Globus pallidus (tissue), 1 donor: ENCODE measurements at regions not wholly inside any gene's neighbourhood (a gene's known extent, or its start where the extent isn't known, plus 50 kb on each side); places are given as distances from the start of the nearest gene placed in this dataset.
"Not testable (repeated sequence)": the region's sequence is repeated elsewhere in the genome, so short reads cannot be mapped to it uniquely, and the experiment has no call there.

Experiments used
- DNase-seq: peaks from one replicate; pipeline ENCODE4 v3.0.0-alpha.2; 2015; ENCODE audit warnings: low spot score

DNA sequence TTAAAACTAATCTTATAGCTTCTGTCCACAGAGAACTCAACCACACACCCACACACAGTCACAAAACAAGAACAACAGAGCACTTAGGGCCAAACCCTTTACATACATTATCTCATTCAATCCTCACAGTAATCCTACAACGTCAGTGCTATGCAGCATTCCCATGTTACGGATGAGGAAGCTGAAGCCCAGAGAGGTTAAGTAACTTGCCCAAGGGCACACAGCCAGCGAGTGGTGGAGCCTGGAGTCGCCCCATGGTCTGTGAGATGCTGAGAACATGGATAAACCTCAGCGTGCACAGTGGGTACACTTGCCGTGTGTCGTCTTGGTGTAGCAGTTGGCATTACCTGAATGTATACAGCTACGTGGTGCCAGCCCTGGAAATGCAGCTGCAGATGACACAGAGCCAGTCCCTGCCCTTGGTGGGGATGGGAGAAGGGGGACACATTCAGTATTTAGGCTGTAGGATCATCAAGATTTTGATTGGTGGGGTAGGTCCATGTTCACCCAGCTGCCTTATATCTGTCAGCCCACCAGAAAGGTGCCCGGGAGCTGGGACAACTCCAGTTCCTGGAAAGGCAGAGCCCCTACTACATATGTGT is 177.0 kb downstream of the IRF8 start:
- no peak for DNase-seq

DNA sequence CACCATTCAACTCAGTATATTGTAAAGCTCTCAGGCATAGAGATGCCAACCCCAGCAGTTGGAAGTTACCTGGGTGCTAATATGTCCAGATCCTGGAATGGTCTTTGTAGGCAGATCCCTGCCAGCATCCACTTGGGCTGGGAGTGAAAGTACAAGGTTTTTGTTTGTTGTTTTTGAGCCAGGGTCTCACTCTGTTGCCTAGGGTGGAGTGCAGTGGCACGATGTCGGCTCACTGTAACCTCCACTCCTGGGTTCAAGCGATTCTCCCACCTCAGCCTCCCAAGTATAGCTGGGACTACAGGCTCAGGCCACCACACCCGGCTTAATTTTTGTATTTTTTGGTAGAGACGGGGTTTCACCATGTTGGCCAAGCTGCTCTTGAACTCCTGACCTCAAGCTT is 177.6 kb downstream of the IRF8 start:
- no peak for DNase-seq

- no peak for DNase-seq
Observed at GRCh38 chr16:86077243-86077940, 178.4 kb downstream of the IRF8 start.

GRCh38 chr16:86078121-86078600 is 179.2 kb downstream of the IRF8 start:
- DNase-seq = peak; percentile 16

DNA sequence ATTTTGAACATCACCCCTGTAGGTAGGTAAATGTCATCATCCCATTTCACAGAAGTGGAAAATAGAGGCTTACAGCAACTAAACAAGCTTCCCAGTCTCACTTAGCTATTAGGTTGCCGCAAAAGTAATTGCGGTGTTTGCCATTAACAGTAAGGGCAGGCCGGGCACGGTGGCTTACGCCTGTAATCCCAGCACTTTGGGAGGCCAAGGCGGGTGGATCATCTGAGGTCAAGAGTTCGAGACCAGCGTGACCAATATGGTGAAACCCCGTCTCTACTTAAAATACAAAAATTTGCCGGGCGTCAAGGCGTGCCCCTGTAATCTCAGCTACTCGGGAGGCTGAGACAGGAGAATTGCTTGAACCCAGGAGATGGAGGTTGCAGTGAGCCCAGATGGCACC is 179.7 kb downstream of the IRF8 start:
- not testable (repeated sequence) for DNase-seq

GRCh38 chr16:86079255-86079885 is 180.4 kb downstream of the IRF8 start:
- DNase-seq = no peak

DNA sequence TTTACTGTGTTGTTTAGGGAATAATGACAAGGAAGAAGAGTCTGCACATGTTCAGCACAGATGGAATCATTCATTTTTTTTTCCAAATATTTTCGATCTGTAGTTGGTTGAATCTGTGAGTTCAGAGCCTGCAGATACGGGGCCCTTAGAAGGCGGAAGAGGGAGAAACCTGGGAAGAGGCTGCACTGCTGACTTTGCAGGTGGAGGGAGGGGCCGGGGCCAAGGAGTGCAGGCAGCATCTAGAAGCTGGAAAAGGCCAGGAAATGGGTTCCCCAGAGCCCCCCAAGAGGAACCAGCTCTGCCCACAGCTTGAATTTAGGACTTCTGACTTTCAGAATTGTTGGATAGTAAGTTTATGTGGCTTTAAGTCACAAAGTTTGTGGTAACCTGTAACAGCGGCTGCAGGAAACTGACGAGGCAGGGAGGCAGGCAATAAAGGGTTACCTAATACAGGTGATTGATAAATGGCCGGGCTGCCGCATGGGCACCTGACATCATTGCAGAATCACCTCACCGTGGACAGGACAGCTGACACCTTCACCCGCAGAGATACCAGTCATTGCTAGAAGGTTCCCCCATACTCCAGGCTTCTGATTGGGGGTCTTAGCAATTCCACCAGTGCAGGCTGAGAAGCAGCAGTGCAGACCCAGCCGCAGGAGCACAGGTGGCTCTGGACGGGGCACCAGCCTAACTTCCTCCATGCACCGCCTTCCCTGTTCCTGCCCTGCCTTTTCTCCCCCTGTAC is 181.3 kb downstream of the IRF8 start:
- no peak for DNase-seq

- no peak for DNase-seq
Observed at GRCh38 chr16:86080982-86081381, 182.0 kb downstream of the IRF8 start.

DNA sequence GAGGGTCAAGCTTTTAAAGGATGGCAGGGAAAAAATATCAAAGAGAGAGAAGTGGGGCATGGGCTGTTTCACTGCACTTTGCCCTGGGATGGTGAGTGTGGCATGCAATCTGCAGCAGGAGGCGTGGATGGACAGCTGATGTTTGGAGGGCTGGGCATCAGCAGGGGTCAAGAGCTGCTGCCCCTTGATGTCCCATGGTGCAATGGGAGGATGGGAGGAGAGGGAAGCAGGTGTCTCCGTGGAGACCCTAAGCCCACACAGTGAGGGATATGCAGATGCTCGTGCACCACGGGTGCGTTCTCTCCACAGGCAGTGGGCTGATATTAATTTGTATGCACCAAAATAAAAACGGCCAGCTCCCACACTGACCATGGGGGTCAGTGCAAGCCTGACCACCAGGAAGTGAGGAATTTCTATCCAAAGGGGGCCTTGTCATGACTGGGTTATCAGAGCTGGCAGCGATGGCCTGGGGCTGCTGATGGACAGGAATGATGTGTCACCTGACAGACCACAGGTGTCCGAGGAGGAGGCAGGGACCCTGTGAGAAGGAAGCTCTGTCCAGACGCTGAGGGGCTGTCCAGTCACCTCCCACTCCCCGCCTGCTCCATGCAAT is 183.6 kb downstream of the IRF8 start:
- no peak for DNase-seq

DNA sequence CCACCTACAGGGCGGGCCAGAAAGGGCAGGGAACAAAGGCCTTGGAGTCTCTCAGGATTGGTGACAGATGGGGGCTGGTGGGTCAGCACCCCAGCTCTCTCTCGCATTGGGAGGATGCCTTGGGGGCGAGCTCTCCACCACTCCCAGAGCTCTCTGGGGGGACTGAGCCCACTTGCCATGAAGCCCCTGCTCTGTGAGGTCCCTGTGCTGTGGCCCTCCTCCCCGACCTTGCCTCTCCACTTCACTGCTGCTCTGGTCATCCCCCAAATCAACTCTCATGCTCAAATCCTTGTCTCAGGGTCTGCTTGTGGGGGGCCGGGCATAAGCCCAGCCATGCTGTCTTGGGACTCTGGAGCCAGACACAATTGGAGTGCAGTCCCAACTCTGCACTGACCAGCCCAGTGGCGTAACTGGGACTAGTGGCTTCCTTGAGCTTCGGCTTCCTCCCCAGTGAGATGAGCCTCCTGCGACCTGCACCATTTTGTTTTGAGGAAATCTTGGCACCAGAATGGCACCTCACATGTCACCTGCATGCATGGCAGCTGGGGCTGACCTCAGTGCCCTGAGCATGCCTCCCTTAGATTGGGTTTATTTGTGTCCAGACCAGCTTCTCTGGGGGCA is 184.5 kb downstream of the IRF8 start:
- no peak for DNase-seq

DNA sequence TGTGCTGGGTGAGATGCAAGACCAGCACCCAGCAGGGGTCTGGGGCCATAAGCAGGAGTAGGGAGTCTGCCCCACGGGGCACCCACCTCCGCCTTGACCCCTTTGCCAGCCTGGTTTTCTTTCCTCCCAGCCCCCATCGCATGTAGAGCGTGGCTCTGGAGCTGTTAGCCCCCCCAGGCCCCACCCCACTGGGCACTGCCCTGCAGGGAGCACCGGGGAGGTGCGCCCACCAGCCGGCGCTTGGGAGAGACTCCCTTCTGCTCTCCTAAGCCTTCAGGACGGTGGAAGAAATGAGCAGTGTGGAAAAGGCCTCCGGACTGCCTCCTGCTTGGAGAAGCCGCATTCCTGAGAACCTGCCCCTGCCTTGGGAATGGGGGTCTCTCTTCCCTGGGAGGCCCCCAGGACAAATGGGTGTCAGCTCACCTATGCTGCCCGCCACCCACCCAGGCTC is 186.2 kb downstream of the IRF8 start:
- no peak for DNase-seq

DNA sequence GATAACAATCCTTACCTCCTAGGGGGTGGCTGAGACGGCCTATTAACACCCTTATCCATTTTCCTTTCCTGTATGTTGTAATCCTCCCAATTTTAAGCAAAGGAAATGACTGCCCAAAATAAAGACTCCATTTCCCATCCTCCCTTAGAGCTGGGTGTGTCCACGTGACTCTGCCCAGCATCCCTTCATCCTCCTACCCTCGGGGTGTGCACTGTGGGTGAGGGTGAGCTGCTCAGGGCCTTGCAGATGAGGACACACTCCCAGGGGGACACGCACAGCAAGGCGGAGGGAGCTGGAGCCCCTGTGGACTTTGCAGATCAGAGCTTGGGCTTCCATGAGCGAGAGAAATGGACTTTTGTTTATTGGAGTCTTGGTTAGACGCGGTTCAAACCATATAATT is 186.8 kb downstream of the IRF8 start:
- no peak for DNase-seq

DNA sequence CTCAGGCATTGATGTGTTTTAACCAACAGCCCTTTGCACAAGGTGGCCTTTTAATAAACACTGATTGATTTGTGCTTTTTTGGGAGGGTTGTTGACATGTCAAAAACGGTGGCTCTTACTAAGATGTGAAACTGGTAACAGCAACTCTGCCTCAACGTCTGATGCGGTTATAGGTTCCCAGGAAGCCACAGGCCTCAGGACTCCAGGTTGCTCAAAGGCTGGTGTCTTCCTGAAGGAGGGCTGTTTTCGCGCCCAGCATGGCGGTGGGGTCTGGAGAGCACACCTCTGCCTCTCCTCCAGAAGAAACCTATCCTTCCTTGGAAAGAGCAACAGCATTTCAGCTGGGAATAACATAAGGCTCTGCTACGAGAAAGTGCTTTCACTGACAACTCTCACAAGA is 187.5 kb downstream of the IRF8 start:
- no peak for DNase-seq

DNA sequence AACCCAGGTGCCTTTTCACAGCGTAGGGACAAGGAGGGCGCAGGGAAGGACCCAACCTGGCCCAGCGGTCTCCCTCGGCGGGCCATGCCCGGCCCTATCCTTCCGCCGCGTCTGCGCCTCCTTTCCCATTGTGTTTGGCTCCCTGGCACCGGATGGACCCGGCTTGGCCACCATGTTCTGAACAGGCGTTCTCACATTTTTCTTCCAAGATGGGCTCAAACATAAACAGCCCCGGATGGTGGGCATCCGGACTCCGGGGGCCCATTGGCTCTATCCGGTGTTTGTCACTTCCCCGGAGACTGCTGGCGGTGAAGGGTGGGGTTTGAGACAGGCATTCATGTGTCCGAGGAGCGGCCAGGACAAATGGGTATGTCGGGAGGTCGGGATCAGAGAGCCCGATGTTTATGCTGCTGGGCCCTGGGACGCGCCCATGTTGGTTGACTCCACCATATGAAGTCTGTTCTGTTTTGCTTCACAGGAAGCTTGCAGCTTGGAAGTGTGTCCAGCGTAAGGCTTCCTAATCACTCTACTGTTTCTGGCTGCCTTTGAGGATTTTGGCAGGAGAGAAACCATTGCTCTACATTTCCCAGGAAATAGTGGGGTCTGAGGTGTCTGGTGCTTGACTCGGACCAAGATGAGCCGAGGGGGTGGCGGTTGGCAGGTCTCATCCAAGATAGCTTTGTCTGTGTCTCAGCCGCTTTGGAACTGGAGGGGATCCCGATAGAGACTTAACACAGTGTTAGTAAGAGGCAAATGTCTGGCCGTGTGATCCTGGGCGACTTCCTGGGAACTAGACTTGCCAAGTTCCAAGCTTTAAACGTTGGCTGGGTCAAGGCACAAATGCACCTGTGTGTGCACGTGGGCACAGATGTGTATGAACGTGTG is 188.3 kb downstream of the IRF8 start:
- no peak for DNase-seq

DNA sequence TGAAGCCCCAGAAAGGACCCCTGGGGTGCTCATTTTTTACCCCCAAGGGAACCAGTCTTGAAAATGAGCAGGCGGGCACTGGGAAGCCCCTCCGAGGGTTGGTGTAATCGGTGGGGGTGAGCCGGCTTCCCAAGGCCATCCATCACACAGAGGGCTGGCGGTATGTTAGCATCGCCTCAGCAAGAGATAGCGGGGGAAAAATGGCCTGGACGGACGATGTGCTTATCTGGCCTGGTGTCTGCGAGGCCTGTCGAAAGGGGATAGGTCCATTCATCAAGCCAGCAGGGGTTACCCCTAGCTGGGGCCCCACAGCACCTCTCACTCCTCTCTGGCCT is 188.9 kb downstream of the IRF8 start:
- no peak for DNase-seq

DNA sequence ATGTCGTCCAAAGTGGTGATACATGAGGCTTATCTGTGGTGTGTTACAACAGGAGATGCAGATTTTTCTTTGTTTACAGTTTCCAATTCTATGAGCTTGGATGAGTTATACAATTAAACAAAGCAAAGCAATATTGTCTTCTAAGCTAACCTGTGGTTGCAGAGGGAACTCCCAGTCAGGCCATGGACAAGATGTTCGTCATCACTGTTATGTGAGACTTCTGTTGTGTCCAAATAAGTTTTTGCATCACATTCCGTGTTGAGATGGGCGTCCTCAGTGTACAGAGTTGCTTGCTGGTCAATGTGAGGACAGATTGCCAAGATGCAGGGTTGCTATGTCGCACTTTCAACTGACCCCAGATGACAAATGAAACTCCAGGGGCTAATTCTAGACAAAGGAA is 189.3 kb downstream of the IRF8 start:
- no peak for DNase-seq

GRCh38 chr16:86088816-86089215 is 189.9 kb downstream of the IRF8 start:
- no peak for DNase-seq

DNA sequence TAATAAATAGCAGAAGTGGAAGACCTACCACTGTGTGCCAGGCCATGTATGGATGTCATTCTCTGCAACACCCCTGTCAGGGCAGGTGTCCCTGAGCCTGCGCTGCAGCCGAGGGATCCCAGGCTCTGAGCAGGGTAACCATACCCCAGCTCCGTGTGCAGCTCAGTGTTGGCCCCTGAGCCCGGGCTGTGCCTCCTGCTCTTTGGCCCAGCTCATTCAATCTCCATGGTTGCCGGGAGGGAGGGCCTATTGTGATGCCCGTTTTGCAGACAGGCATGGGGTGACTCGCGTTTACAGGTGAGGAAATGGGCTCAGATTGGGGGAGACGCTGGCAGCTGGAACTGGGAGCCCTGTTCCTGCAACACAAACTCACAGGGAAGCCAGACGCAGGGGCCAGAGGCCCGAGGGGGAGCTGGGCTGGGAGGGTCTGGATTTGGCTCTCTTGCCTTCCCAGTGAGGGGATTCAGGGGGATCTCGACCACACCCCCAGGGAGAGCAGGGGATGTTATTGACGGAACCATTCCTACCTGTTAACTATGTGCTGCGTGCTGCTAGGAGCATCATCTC is 190.5 kb downstream of the IRF8 start:
- no peak for DNase-seq

- DNase-seq = no peak
Observed at GRCh38 chr16:86089991-86090390, 191.0 kb downstream of the IRF8 start.

DNA sequence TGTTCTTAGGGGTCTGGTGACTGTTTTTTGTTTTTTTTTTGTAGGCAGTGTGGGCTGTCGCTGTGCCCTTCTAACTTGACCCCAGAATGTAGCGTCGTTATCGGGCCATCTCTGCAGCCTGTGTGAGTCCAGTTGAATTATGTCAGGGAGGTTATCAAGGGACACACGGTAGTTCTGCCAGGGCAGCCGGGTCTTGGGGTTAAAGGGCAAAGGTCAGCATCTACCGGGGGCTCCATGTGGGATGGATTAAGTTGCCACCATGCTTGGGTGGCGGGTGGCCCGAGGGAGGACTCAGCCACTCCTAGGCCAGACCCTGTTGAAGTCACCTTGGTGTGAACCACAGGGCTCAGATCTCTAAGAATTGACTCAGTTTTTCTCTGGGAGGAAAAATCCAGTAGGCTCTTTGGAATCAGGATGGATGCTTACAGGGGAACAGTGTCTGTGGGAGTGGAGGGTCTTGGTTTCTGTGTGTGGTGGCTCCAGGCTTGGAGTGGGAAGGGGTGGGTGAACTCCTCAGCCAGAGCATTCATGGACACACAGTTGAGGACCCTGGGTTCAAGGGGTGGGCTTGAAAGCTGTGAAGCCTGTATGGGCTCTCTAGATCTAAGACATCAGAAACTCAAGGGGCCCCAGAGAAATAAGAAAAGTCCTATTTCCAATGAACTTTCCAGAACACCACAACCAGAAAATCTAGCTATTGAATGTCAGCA is 191.7 kb downstream of the IRF8 start:
- no peak for DNase-seq
